ENCODE measurements at regions not wholly inside any gene's neighbourhood (a gene's known extent, or its start where the extent isn't known, plus 50 kb on each side); places are given as distances from the start of the nearest gene placed in this dataset.

- TF ChIP-seq CTCF (conservative IDR thresholded peaks at IDR 0.05; ENCODE audit: low read depth, low read length) (no peak), EZH2 (IDR thresholded peaks at IDR 0.05; ENCODE audit: borderline replicate concordance, low read depth, low read length, poor library complexity, severe bottlenecking) (no peak)
Observed at GRCh38 chr5:42908086-42908485, 96.4 kb upstream of the SELENOP start.
